HepG2 (cell line): ENCODE measurements at regions not wholly inside any gene's neighbourhood (a gene's known extent, or its start where the extent isn't known, plus 50 kb on each side); places are given as distances from the start of the nearest gene placed in this dataset.

ENCODE experiments used
- ATAC-seq: fragments of 200-7000 bp; cut with Tn5 transposase; 3 replicates; pipeline ENCODE4 v1.9.1; 2020; ENCODE audit warnings: mild to moderate bottlenecking, moderate library complexity
- BruUV-seq: library from RNA; stranded (reverse); fragments of 400-500 nt; replicated peaks from 2 replicates; lab custom pipeline; 2021; lab: Mats Ljungman, UMichigan
- CTCF ChIA-PET: fragments of 300-600 bp; formaldehyde crosslinking; extraction: SDS; loops from one replicate; lab custom pipeline; 2021; ENCODE audit warnings: low total read pairs, inconsistent platforms, low intra/inter-chr PET ratio; lab: Yijun Ruan, JAX
- POLR2A ChIA-PET: fragments of 350-600 bp; sonication (Branson Sonifier 250); formaldehyde crosslinking; loops from one replicate; lab custom pipeline; 2020; ENCODE audit warnings: antibody characterized with exemption, inconsistent platforms; lab: Yijun Ruan, JAX
- DNase-seq: peaks from one replicate; pipeline ENCODE4 v3.0.0-alpha.2; 2015; ENCODE audit warnings: low spot score
- FAIRE-seq: peaks from 3 replicates; lab custom pipeline; 2011; peaks lifted over from hg19 to GRCh38; lab: Jason Lieb, UNC
- H2AFZ ChIP-seq: one replicate; pipeline ENCODE4 v1.6.1; 2011; ENCODE audit warnings: low read length, inconsistent platforms
- H3K27ac ChIP-seq: fragments of 300-600 bp; 3 replicates; pipeline ENCODE4 v1.8.0; 2011; ENCODE audit warnings: mixed run types, mild to moderate bottlenecking, mixed read lengths, low read length, inconsistent platforms; ENCODE audit not compliant: insufficient read depth; ENCODE audit errors: extremely low read length
- H3K27me3 ChIP-seq, 2 experiments: fragments of 200-600 bp in 1 of 2; 2 replicates in 1 of 2; 3 replicates in 1 of 2; pipeline versions ENCODE4 v1.6.0 to v1.8.0; 2011; ENCODE audit warnings: low read length in 2 of 2, mild to moderate bottlenecking in 2 of 2, moderate library complexity in 2 of 2, inconsistent platforms in 1 of 2; ENCODE audit not compliant: insufficient read depth in 2 of 2, control insufficient read depth in 1 of 2
- H3K36me3 ChIP-seq, 2 experiments: fragments of 200-600 bp in 1 of 2; replicated peaks in 1 of 2; 2 replicates in 1 of 2; 3 replicates in 1 of 2; pipeline versions ENCODE4 v1.5.1 to v1.8.0; 2011; ENCODE audit warnings: low read length in 2 of 2, inconsistent platforms in 1 of 2; ENCODE audit not compliant: insufficient read depth in 2 of 2, control insufficient read depth in 1 of 2
- H3K4me1 ChIP-seq: 2 replicates; pipeline ENCODE4 v1.5.1; 2012; ENCODE audit warnings: low read length, inconsistent platforms; ENCODE audit not compliant: insufficient read depth
- H3K4me2 ChIP-seq: 2 replicates; pipeline ENCODE4 v1.6.0; 2011; ENCODE audit warnings: low read depth, low read length, inconsistent platforms
- H3K4me3 ChIP-seq, 3 experiments: fragments of 200-600 bp in 1 of 3; sonication (generic), shearing (Covaris generic) in 1 of 3; replicated peaks in 1 of 3; 2 replicates each; pipeline ENCODE4 v1.5.1; 2011 to 2016; ENCODE audit warnings: low read length in 3 of 3, inconsistent platforms in 2 of 3, low read depth in 2 of 3, mild to moderate bottlenecking in 2 of 3, control low read depth in 1 of 3, mixed read lengths in 1 of 3; ENCODE audit not compliant: insufficient read depth in 1 of 3
- H3K79me2 ChIP-seq: one replicate; pipeline ENCODE4 v1.6.1; 2011; ENCODE audit warnings: low read length, inconsistent platforms; ENCODE audit not compliant: insufficient read depth
- H3K9ac ChIP-seq: 2 replicates; pipeline ENCODE4 v1.6.0; 2011; ENCODE audit warnings: mild to moderate bottlenecking, low read depth, low read length, inconsistent platforms; ENCODE audit not compliant: insufficient read depth
- H3K9me3 ChIP-seq: 2 replicates; pipeline ENCODE4 v1.5.1; 2012; ENCODE audit warnings: mild to moderate bottlenecking, low read length
- H4K20me1 ChIP-seq: 2 replicates; pipeline ENCODE4 v1.6.0; 2011; ENCODE audit warnings: inconsistent platforms, mild to moderate bottlenecking, low read length, moderate library complexity; ENCODE audit not compliant: insufficient read depth
- GATAD2A ChIP-seq: IDR thresholded peaks from 2 replicates; pipeline ENCODE4 v1.6.1; 2016
- GTF2F1 ChIP-seq: fragments of 150-350 bp; IDR thresholded peaks from 2 replicates; pipeline ENCODE4 v1.6.1; 2014; ENCODE audit warnings: low read length
- MAZ ChIP-seq, 2 experiments: sonication (generic) in 1 of 2; formaldehyde crosslinking in 1 of 2; IDR thresholded peaks; 2 replicates each; pipeline versions ENCODE4 v1.5.0 to v1.6.1; 2012 to 2020; ENCODE audit warnings: low read depth in 2 of 2, mild to moderate bottlenecking in 2 of 2, borderline replicate concordance in 1 of 2, improper control_type of control experiment in 1 of 2, low read length in 1 of 2, missing genetic modification reagents in 1 of 2, moderate library complexity in 1 of 2
- SIX1 ChIP-seq: sonication (generic); formaldehyde crosslinking; IDR thresholded peaks from 2 replicates; pipeline ENCODE4 v1.4.0; 2020; ENCODE audit warnings: missing genetic modification reagents, borderline replicate concordance
- TCF7 ChIP-seq: sonication (generic); IDR thresholded peaks from 2 replicates; pipeline ENCODE4 v1.6.1; 2016; ENCODE audit warnings: antibody characterized with exemption, low read depth
- TERF1 ChIP-seq: sonication (generic); formaldehyde crosslinking; IDR thresholded peaks from 2 replicates; pipeline ENCODE4 v1.8.0; 2022; ENCODE audit warnings: mild to moderate bottlenecking, missing genetic modification reagents, moderate library complexity
- USF2 ChIP-seq, 2 experiments: sonication (generic) in 1 of 2; formaldehyde crosslinking in 1 of 2; IDR thresholded peaks; 2 replicates each; pipeline versions ENCODE4 v1.5.1 to v1.6.1; 2011 to 2020; ENCODE audit warnings: borderline replicate concordance in 1 of 2, low read depth in 1 of 2, low read length in 1 of 2, mild to moderate bottlenecking in 1 of 2, missing genetic modification reagents in 1 of 2, moderate library complexity in 1 of 2
- ZBTB10 ChIP-seq: sonication (generic); formaldehyde crosslinking; IDR thresholded peaks from 2 replicates; pipeline ENCODE4 v1.4.0; 2020; ENCODE audit warnings: missing genetic modification reagents, borderline replicate concordance
- ZNF253 ChIP-seq: sonication (generic); formaldehyde crosslinking; IDR thresholded peaks from 2 replicates; pipeline ENCODE4 v1.8.0; 2022; ENCODE audit warnings: mild to moderate bottlenecking, missing genetic modification reagents, borderline replicate concordance
- ZNF460 ChIP-seq: sonication (generic); formaldehyde crosslinking; IDR thresholded peaks from 2 replicates; pipeline ENCODE4 v1.5.1; 2020; ENCODE audit warnings: missing genetic modification reagents, mild to moderate bottlenecking, borderline replicate concordance
- ZNF710 ChIP-seq: sonication (generic); formaldehyde crosslinking; IDR thresholded peaks from 2 replicates; pipeline ENCODE4 v1.5.0; 2020; ENCODE audit warnings: mild to moderate bottlenecking, missing genetic modification reagents, borderline replicate concordance
- ZSCAN5A ChIP-seq: sonication (generic); formaldehyde crosslinking; IDR thresholded peaks from 2 replicates; pipeline ENCODE4 v1.8.0; 2022; ENCODE audit warnings: mild to moderate bottlenecking, missing genetic modification reagents, borderline replicate concordance
- WGBS: methylation state at CpG from one replicate; pipeline ENCODE4 v1.1.6; 2017; ENCODE audit warnings: low lambda C conversion rate; 5-methylcytosine and 5-hydroxymethylcytosine counted together
- in situ Hi-C: cut with HindIII; loops from 2 replicates; pipeline ENCODE4 v1.10.0; 2017; ENCODE audit warnings: low pct_unique_long_range_greater_than_20kb; ENCODE audit not compliant: extremely low pct_ligation_motif_present
- intact Hi-C: fragments of 100-400 bp; cut with micrococcal nuclease; formaldehyde crosslinking; loops from one replicate; pipeline ENCODE4 v1.10.0; 2022; ENCODE audit not compliant: unreplicated experiment

GRCh38 chr5:109550077-109550476 lies 139.7 kb upstream of the MAN2A1 start:
- FAIRE-seq: no peak
- Histone ChIP-seq H3K4me1 (no peaks in the 10 kb centered on the region), H3K9me3 (no peaks in the 10 kb centered on the region; the same call in 1 of the 2 replicates), H3K9ac (no peak overlapping the region), H3K79me2 (no peaks in the 10 kb centered on the region), H2AFZ (no peak overlapping the region), H3K36me3 (no peaks in the 10 kb centered on the region), H4K20me1 (no peaks in the 10 kb centered on the region), H3K4me2 (no peak overlapping the region), H3K4me3 (no peak overlapping the region), H3K27me3 (no peaks in the 10 kb centered on the region), H3K27ac (no peak overlapping the region)
- no peak for DNase-seq
- ChIA-PET POLR2A (no interaction called here), CTCF (no interaction called here)
- no TSS peak for BruUV-seq
- WGBS: 4% methylated on average over 1 of the region's 1 CpG
- in situ Hi-C loops: no loop called here
- intact Hi-C loops: no loop called here
- no peak for ATAC-seq
- TF ChIP-seq MAZ (IDR thresholded peaks at IDR 0.05; ENCODE audit: borderline replicate concordance, low read depth, low read length) (no peak), MAZ (CRISPR knock-in tag; IDR thresholded peaks at IDR 0.05; ENCODE audit: low read depth) (no peak), ZSCAN5A (no peak), USF2 (IDR thresholded peaks at IDR 0.05; ENCODE audit: low read depth, low read length) (no peak), USF2 (CRISPR knock-in tag; IDR thresholded peaks at IDR 0.05; ENCODE audit: borderline replicate concordance) (no peak), ZNF460 (CRISPR knock-in tag) (no peak), ZBTB10 (CRISPR knock-in tag) (no peak), GATAD2A (no peak), TCF7 (no peak), ZNF710 (CRISPR knock-in tag) (no peak), SIX1 (CRISPR knock-in tag) (no peak), TERF1 (CRISPR knock-in tag) (no peak), ZNF253 (CRISPR knock-in tag) (no peak), GTF2F1 (no peak)
